ENCODE measurements at regions not wholly inside any gene's neighbourhood (a gene's known extent, or its start where the extent isn't known, plus 50 kb on each side); places are given as distances from the start of the nearest gene placed in this dataset.

GRCh38 chr2:217313386-217313785 lies 453.5 kb upstream of the TNP1 start:
- Histone ChIP-seq H2AFZ (ENCODE audit: low read depth, low read length) (no peak overlapping the region), H3K27me3 (ENCODE audit: insufficient read depth, low read length, poor library complexity) (peaks cover 8% of the 10 kb centered on the region), H3K4me1 (ENCODE audit: insufficient read depth, low read length) (peaks cover 42% of the 10 kb centered on the region), H3K79me2 (ENCODE audit: insufficient read depth, low read length) (no peaks in the 10 kb centered on the region), H3K4me3 (ENCODE audit: low read depth in 1 of 2, low read length in 2 of 2) (no peak overlapping the region), H3K9ac (ENCODE audit: low read depth, low read length) (no peak overlapping the region), H3K27ac (ENCODE audit: low read length) (no peak overlapping the region), H4K20me1 (ENCODE audit: insufficient read depth, low read length) (no peaks in the 10 kb centered on the region), H3K9me3 (ENCODE audit: insufficient read depth, low read length, severe bottlenecking) (peaks cover 9% of the 10 kb centered on the region), H3K4me2 (ENCODE audit: insufficient read depth, low read length) (no peak overlapping the region), H3K36me3 (ENCODE audit: insufficient read depth, low read length) (no peaks in the 10 kb centered on the region)
- ATAC-seq (ENCODE audit: insufficient read depth, low read depth), result no peak
- DNase-seq, result no peak
- TF ChIP-seq EZH2 (IDR thresholded peaks at IDR 0.05; ENCODE audit: borderline replicate concordance, low read depth, low read length, severe bottlenecking), result no peak
- TF ChIP-seq CTCF (IDR thresholded peaks at IDR 0.05; ENCODE audit: borderline replicate concordance, extremely low read depth, low read length, poor library complexity, severe bottlenecking), result no peak

- Histone ChIP-seq H3K9ac (ENCODE audit: low read depth, low read length) (no peak overlapping the region), H4K20me1 (ENCODE audit: insufficient read depth, low read length) (no peaks in the 10 kb centered on the region), H3K36me3 (ENCODE audit: insufficient read depth, low read length) (no peaks in the 10 kb centered on the region), H3K9me3 (ENCODE audit: insufficient read depth, low read length, severe bottlenecking) (no peaks in the 10 kb centered on the region), H2AFZ (ENCODE audit: low read depth, low read length) (no peak overlapping the region), H3K4me3 (ENCODE audit: low read depth in 1 of 2, low read length in 2 of 2) (no peak overlapping the region), H3K4me2 (ENCODE audit: insufficient read depth, low read length) (no peak overlapping the region), H3K27ac (ENCODE audit: low read length) (no peak overlapping the region), H3K79me2 (ENCODE audit: insufficient read depth, low read length) (no peaks in the 10 kb centered on the region), H3K27me3 (ENCODE audit: insufficient read depth, low read length, poor library complexity) (peaks cover 22% of the 10 kb centered on the region), H3K4me1 (ENCODE audit: insufficient read depth, low read length) (peaks cover 6% of the 10 kb centered on the region)
- no peak for DNase-seq
- no peak for TF ChIP-seq CTCF (IDR thresholded peaks at IDR 0.05; ENCODE audit: borderline replicate concordance, extremely low read depth, low read length, poor library complexity, severe bottlenecking)
- no peak for TF ChIP-seq EZH2 (IDR thresholded peaks at IDR 0.05; ENCODE audit: borderline replicate concordance, low read depth, low read length, severe bottlenecking)
- no peak for ATAC-seq (ENCODE audit: insufficient read depth, low read depth)
Measured at GRCh38 chr2:217309056-217309455, 449.2 kb upstream of the TNP1 start.

- Histone ChIP-seq H3K9ac (ENCODE audit: low read depth, low read length) (no peak overlapping the region), H3K27ac (ENCODE audit: low read length) (no peak overlapping the region), H3K4me3 (ENCODE audit: low read depth in 1 of 2, low read length in 2 of 2) (no peak overlapping the region), H3K4me2 (ENCODE audit: insufficient read depth, low read length) (no peak overlapping the region), H2AFZ (ENCODE audit: low read depth, low read length) (no peak overlapping the region), H3K4me1 (ENCODE audit: insufficient read depth, low read length) (no peaks in the 10 kb centered on the region), H3K27me3 (ENCODE audit: insufficient read depth, low read length, poor library complexity) (peaks cover 27% of the 10 kb centered on the region), H3K79me2 (ENCODE audit: insufficient read depth, low read length) (no peaks in the 10 kb centered on the region), H3K9me3 (ENCODE audit: insufficient read depth, low read length, severe bottlenecking) (no peaks in the 10 kb centered on the region), H3K36me3 (ENCODE audit: insufficient read depth, low read length) (no peaks in the 10 kb centered on the region), H4K20me1 (ENCODE audit: insufficient read depth, low read length) (no peaks in the 10 kb centered on the region)
- no peak for TF ChIP-seq EZH2 (IDR thresholded peaks at IDR 0.05; ENCODE audit: borderline replicate concordance, low read depth, low read length, severe bottlenecking)
- TF ChIP-seq CTCF (IDR thresholded peaks at IDR 0.05; ENCODE audit: borderline replicate concordance, extremely low read depth, low read length, poor library complexity, severe bottlenecking), result no peak
- peak; percentile 28 for DNase-seq
- ATAC-seq (ENCODE audit: insufficient read depth, low read depth), result peak; percentile 42; the same call in 2 of the 3 replicates
Measured at GRCh38 chr2:217307023-217307422, 447.2 kb upstream of the TNP1 start.

- no peak for ATAC-seq (ENCODE audit: insufficient read depth, low read depth)
- no peak overlapping the region for H3K27ac ChIP-seq (ENCODE audit: low read length)
- H3K27me3 ChIP-seq (ENCODE audit: insufficient read depth, low read length, poor library complexity), result peaks cover 31% of the 10 kb centered on the region
- TF ChIP-seq CTCF (IDR thresholded peaks at IDR 0.05; ENCODE audit: borderline replicate concordance, extremely low read depth, low read length, poor library complexity, severe bottlenecking) (no peak), EZH2 (IDR thresholded peaks at IDR 0.05; ENCODE audit: borderline replicate concordance, low read depth, low read length, severe bottlenecking) (no peak)
- H3K9ac ChIP-seq (ENCODE audit: low read depth, low read length), result no peak overlapping the region
- no peaks in the 10 kb centered on the region for H3K9me3 ChIP-seq (ENCODE audit: insufficient read depth, low read length, severe bottlenecking)
- no peak overlapping the region for H3K4me3 ChIP-seq (ENCODE audit: low read depth in 1 of 2, low read length in 2 of 2)
- DNase-seq, result no peak
- no peaks in the 10 kb centered on the region for H3K4me1 ChIP-seq (ENCODE audit: insufficient read depth, low read length)
- no peaks in the 10 kb centered on the region for H3K79me2 ChIP-seq (ENCODE audit: insufficient read depth, low read length)
- H3K36me3 ChIP-seq (ENCODE audit: insufficient read depth, low read length), result no peaks in the 10 kb centered on the region
- no peak overlapping the region for H3K4me2 ChIP-seq (ENCODE audit: insufficient read depth, low read length)
- H2AFZ ChIP-seq (ENCODE audit: low read depth, low read length), result no peak overlapping the region
- H4K20me1 ChIP-seq (ENCODE audit: insufficient read depth, low read length), result no peaks in the 10 kb centered on the region
Measured at GRCh38 chr2:217305882-217306281, 446.0 kb upstream of the TNP1 start.
